HCT116 (cell line): ENCODE measurements at regions not wholly inside any gene's neighbourhood (a gene's known extent, or its start where the extent isn't known, plus 50 kb on each side); places are given as distances from the start of the nearest gene placed in this dataset.

ENCODE experiments used
- CTCF ChIP-seq, 3 experiments: fragments of 200-600 bp in 1 of 3; sonication (generic) in 1 of 3; IDR thresholded peaks in 2 of 3; conservative IDR thresholded peaks in 1 of 3; 2 replicates each; pipeline ENCODE4 v1.5.1; 2012 to 2017; ENCODE audit warnings: low read depth in 2 of 3, low read length in 2 of 3, antibody characterized with exemption in 1 of 3, borderline replicate concordance in 1 of 3, control low read depth in 1 of 3, mild to moderate bottlenecking in 1 of 3, mixed read lengths in 1 of 3, mixed run types in 1 of 3, moderate library complexity in 1 of 3; ENCODE audit not compliant: insufficient read depth in 1 of 3
- EZH2 ChIP-seq: fragments of 200-600 bp; sonication (generic); IDR thresholded peaks from 2 replicates; pipeline ENCODE4 v1.6.1; 2017; ENCODE audit warnings: antibody characterized with exemption, mixed run types
- FOSL1 ChIP-seq: IDR thresholded peaks from 2 replicates; pipeline ENCODE4 v1.6.1; 2012; ENCODE audit warnings: low read depth
- JUND ChIP-seq: IDR thresholded peaks from 2 replicates; pipeline ENCODE4 v1.6.1; 2012
- MAX ChIP-seq: IDR thresholded peaks from 2 replicates; pipeline ENCODE4 v1.6.1; 2012
- POLR2A ChIP-seq: IDR thresholded peaks from 2 replicates; pipeline ENCODE4 v1.7.0; 2011; ENCODE audit warnings: borderline replicate concordance; ENCODE audit not compliant: insufficient read depth, insufficient read length; ENCODE audit errors: extremely low read depth
- POLR2AphosphoS5 ChIP-seq: IDR thresholded peaks from 2 replicates; pipeline ENCODE4 v1.6.1; 2011; ENCODE audit warnings: mild to moderate bottlenecking, low read depth, low read length, moderate library complexity
- RAD21 ChIP-seq: IDR thresholded peaks from 2 replicates; pipeline ENCODE4 v1.6.1; 2012; ENCODE audit warnings: low read depth, mild to moderate bottlenecking
- SRF ChIP-seq: IDR thresholded peaks from 2 replicates; pipeline ENCODE4 v1.6.1; 2012; ENCODE audit warnings: low read depth
- ZBTB33 ChIP-seq: IDR thresholded peaks from 2 replicates; pipeline ENCODE4 v1.6.1; 2011; ENCODE audit warnings: mild to moderate bottlenecking, low read length, moderate library complexity; ENCODE audit not compliant: insufficient replicate concordance; ENCODE audit errors: extremely low read depth
- ZNF274 ChIP-seq: fragments of 200-500 bp; sonication (Bioruptor generic); IDR thresholded peaks from 2 replicates; pipeline ENCODE4 v1.6.1; 2014; ENCODE audit warnings: mild to moderate bottlenecking, low read depth, low read length, inconsistent platforms

DNA sequence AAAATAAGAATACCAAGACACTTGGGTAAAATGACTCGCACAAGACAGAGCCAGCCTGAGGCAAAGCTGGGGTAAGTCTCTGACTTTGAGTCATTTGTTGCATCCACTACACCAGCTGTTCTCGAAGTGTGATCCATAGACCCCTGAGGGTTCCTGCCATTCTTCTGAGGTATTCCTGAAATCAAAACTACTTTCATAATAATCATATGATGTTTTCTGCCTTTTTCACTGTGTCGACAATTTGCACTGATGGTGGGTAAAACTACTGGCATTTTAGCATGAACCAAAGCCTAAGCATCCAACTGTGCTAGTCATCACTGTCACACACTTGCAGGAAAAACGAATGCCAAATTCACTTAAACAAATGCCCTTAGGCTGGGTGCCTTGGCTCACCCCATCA, 135.5 kb upstream of the FUT8 start:
- no peak for TF ChIP-seq ZNF274
- TF ChIP-seq CTCF (IDR thresholded peaks at IDR 0.05 in 2 of 3, conservative IDR thresholded peaks at IDR 0.05 in 1 of 3; ENCODE audit: borderline replicate concordance in 1 of 3, insufficient read depth in 1 of 3, low read depth in 2 of 3, low read length in 2 of 3) = no peak
- TF ChIP-seq RAD21 = no peak
- no peak for TF ChIP-seq JUND
- no peak for TF ChIP-seq FOSL1
- no peak for TF ChIP-seq SRF
- no peak for TF ChIP-seq EZH2
- no peak for TF ChIP-seq POLR2A
- no peak for TF ChIP-seq ZBTB33
- no peak for TF ChIP-seq MAX
- no peak for TF ChIP-seq POLR2AphosphoS5
